ENCODE measurements at regions not wholly inside any gene's neighbourhood (a gene's known extent, or its start where the extent isn't known, plus 50 kb on each side); places are given as distances from the start of the nearest gene placed in this dataset.

DNA sequence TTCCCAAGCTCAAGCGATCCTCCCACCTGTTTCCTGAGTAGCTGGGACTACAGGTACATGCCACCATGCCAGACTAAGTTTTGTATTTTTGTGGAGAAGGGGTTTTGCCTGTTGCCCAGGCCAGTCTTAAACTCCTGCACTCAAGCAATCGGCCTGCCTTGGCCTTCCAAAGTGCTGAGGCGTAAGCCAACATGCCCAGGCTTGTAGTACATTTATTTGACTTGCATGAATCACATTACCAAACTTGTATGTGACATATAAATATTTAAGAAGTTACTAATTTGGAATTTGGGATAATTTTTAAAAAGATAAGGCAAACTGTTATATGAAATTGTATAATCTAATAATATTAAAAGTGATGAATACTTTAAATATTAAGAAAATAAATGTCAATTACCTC is 157.6 kb downstream of the MCHR2 start:
- Histone ChIP-seq H3K9ac (ENCODE audit: insufficient read depth in 1 of 2, low read depth in 2 of 2, low read length in 2 of 2) (no peak overlapping the region), H3K79me2 (ENCODE audit: control insufficient read depth, insufficient read depth, low read length) (no peaks in the 10 kb centered on the region), H3K4me2 (ENCODE audit: insufficient read depth, low read length) (no peak overlapping the region), H3K27ac (ENCODE audit: extremely low read depth, low read depth, low read length) (no peak overlapping the region), H3K9me3 (replicated peaks; ENCODE audit: control insufficient read depth, insufficient read depth, low read depth, low read length) (no peaks in the 10 kb centered on the region), H3K36me3 (ENCODE audit: control insufficient read depth, insufficient read depth, low read length) (no peaks in the 10 kb centered on the region), H4K20me1 (replicated peaks; ENCODE audit: control insufficient read depth, insufficient read depth, low read length) (no peaks in the 10 kb centered on the region), H3K27me3 (ENCODE audit: control insufficient read depth in 2 of 2, insufficient read depth in 2 of 2, low read length in 2 of 2) (no peaks in the 10 kb centered on the region; a peak in 1 of 5 replicates), H3K9me1 (ENCODE audit: control insufficient read depth, insufficient read depth, low read length) (no peaks in the 10 kb centered on the region), H2AFZ (ENCODE audit: low read depth, low read length) (no peak overlapping the region), H3K4me1 (replicated peaks in 1 of 2; ENCODE audit: control insufficient read depth in 2 of 2, insufficient read depth in 2 of 2, low read length in 2 of 2) (no peaks in the 10 kb centered on the region), H3K4me3 (no peak overlapping the region)
- CTCF ChIA-PET (ENCODE audit: low intra/inter-chr PET ratio), result no interaction called here
- no peak for FAIRE-seq
- WGBS (ENCODE audit: insufficient coverage, low coverage, missing lambda C conversion rate), result 2% methylated on average over 3 of the region's 3 CpGs
- TF ChIP-seq NFE2L1 (tag; IDR thresholded peaks at IDR 0.05; ENCODE audit: borderline replicate concordance, low read depth) (no peak), ERF (CRISPR knock-in tag; IDR thresholded peaks at IDR 0.05) (no peak), ZNF518B (CRISPR knock-in tag; IDR thresholded peaks at IDR 0.05) (no peak), ZNF184 (CRISPR knock-in tag; IDR thresholded peaks at IDR 0.05) (no peak), ZNF174 (CRISPR knock-in tag; IDR thresholded peaks at IDR 0.05) (no peak), EP300 (IDR thresholded peaks at IDR 0.05; ENCODE audit: low read length) (no peak), HOXB6 (CRISPR knock-in tag; IDR thresholded peaks at IDR 0.05; ENCODE audit: borderline replicate concordance) (no peak)
- no peak for ATAC-seq
- POLR2A ChIA-PET, result no interaction called here
- BruUV-seq (replicated peaks), result no TSS peak
- no peak for DNase-seq (ENCODE audit: extremely low read depth in 1 of 4, low spot score in 3 of 4)
- intact Hi-C loops (cut with micrococcal nuclease), result no loop called here
- in situ Hi-C loops (cut with MboI), result no loop called here

Measured in K562 (cell line).